ENCODE measurements at regions not wholly inside any gene's neighbourhood (a gene's known extent, or its start where the extent isn't known, plus 50 kb on each side); places are given as distances from the start of the nearest gene placed in this dataset.

DNA sequence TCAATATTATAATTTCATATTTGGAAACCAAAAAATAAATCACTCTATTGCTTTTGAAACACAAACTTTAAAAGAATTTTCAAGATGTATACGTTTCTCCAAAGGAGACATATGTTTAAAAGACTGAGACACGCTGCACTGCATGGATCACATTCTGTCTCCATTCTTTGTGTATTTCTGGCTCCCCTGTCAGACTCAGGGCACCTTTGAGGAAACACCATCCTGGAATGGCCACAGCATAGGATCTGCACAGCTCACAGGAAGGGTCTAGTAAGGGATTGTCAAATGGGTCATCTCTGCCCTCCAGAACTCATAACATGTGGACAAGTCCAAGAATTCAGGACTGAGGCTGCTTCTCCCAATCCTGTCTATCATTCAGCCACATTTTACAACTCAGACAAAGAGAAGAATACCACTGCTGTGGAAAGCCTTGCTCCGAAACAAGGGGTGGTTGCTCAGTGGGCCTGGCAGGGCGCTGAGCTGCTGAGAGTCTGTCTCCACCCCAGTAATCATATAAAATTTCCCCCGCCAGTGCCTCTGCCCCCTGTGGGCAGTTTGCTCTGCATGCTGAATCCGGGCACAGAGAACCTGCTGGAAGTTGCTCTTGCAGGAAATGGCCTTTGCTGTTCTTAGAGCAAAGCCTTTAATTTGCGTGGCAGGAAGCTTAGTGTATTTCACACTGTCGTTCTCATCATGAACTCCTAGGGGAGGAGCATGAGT lies 85.3 kb upstream of the KLHL29 start:
- TF ChIP-seq CTCF (IDR thresholded peaks at IDR 0.05) (no peak), POLR2AphosphoS5 (IDR thresholded peaks at IDR 0.05) (no peak), POLR2A (IDR thresholded peaks at IDR 0.05) (no peak), EP300 (IDR thresholded peaks at IDR 0.05) (no peak)
